Panc1 (cell line): ENCODE measurements at regions not wholly inside any gene's neighbourhood (a gene's known extent, or its start where the extent isn't known, plus 50 kb on each side); places are given as distances from the start of the nearest gene placed in this dataset.

ENCODE experiments used
- ATAC-seq: fragments of 200-7000 bp; cut with Tn5 transposase; 2 replicates; pipeline ENCODE4 v1.9.1; 2020; ENCODE audit warnings: mild to moderate bottlenecking, moderate library complexity
- BruUV-seq: library from RNA; stranded (reverse); fragments of 400-500 nt; replicated peaks from 2 replicates; lab custom pipeline; 2021; lab: Mats Ljungman, UMichigan
- CTCF ChIA-PET: fragments of 300-600 bp; sonication (Branson Sonifier 250); formaldehyde crosslinking; loops from one replicate; lab custom pipeline; 2022; ENCODE audit warnings: antibody characterized with exemption; lab: Charles Lee
- POLR2A ChIA-PET: fragments of 300-600 bp; sonication (Branson Sonifier 250); formaldehyde crosslinking; loops from one replicate; lab custom pipeline; 2022; ENCODE audit warnings: antibody characterized with exemption; lab: Charles Lee
- DNase-seq: peaks from one replicate; pipeline ENCODE4 v3.0.0-alpha.2; 2010; ENCODE audit warnings: low read depth, low spot score
- H3K27ac ChIP-seq: 2 replicates; pipeline ENCODE4 v1.5.1; 2011; ENCODE audit warnings: mild to moderate bottlenecking, low read length, inconsistent platforms
- H3K27me3 ChIP-seq: fragments of 200-500 bp; sonication (Bioruptor generic); 2 replicates; pipeline ENCODE4 v1.6.0; 2014; ENCODE audit warnings: low read length, inconsistent platforms; ENCODE audit not compliant: control insufficient read depth, insufficient read depth
- H3K36me3 ChIP-seq: fragments of 200-500 bp; sonication (Bioruptor generic); 2 replicates; pipeline ENCODE4 v1.5.1; 2014; ENCODE audit warnings: inconsistent platforms, mild to moderate bottlenecking, low read length, moderate library complexity; ENCODE audit not compliant: control insufficient read depth, insufficient read depth
- H3K4me1 ChIP-seq: 2 replicates; pipeline ENCODE4 v1.5.1; 2011; ENCODE audit warnings: inconsistent platforms, mild to moderate bottlenecking, low read length, moderate library complexity; ENCODE audit not compliant: control insufficient read depth, insufficient read depth
- H3K4me3 ChIP-seq, 2 experiments: 2 replicates each; pipeline ENCODE4 v1.5.1; 2011 to 2012; ENCODE audit warnings: low read depth in 2 of 2, low read length in 2 of 2, mild to moderate bottlenecking in 2 of 2, inconsistent platforms in 1 of 2, moderate library complexity in 1 of 2
- H3K9me3 ChIP-seq: fragments of 200-500 bp; sonication (Bioruptor generic); 2 replicates; pipeline ENCODE4 v1.5.1; 2014; ENCODE audit warnings: low read depth, mild to moderate bottlenecking, inconsistent platforms, low read length, moderate library complexity; ENCODE audit not compliant: control insufficient read depth, insufficient read depth
- CTCF ChIP-seq: fragments of 450-650 bp; IDR thresholded peaks from 2 replicates; pipeline ENCODE4 v1.5.1; 2017; ENCODE audit warnings: mild to moderate bottlenecking
- POLR2AphosphoS5 ChIP-seq: IDR thresholded peaks from 2 replicates; pipeline ENCODE4 v1.6.1; 2012; ENCODE audit warnings: mild to moderate bottlenecking, low read depth, low read length, moderate library complexity
- REST ChIP-seq, 2 experiments: IDR thresholded peaks; 2 replicates each; pipeline ENCODE4 v1.6.1; 2011 to 2012; ENCODE audit warnings: low read depth in 2 of 2, control low read depth in 1 of 2, low read length in 1 of 2, mild to moderate bottlenecking in 1 of 2, moderate library complexity in 1 of 2; ENCODE audit not compliant: insufficient read depth in 1 of 2
- SIN3A ChIP-seq: IDR thresholded peaks from 2 replicates; pipeline ENCODE4 v1.6.1; 2012; ENCODE audit warnings: low read depth, mild to moderate bottlenecking, low read length, moderate library complexity, borderline replicate concordance; ENCODE audit not compliant: insufficient read depth
- TCF7L2 ChIP-seq: IDR thresholded peaks from 2 replicates; pipeline ENCODE4 v1.6.1; 2011; ENCODE audit warnings: mild to moderate bottlenecking, low read depth, low read length, inconsistent platforms
- in situ Hi-C: cut with HindIII; loops from 2 replicates; pipeline ENCODE4 v1.10.0; 2016; ENCODE audit warnings: low sequenced_read_pairs, low pct_unique_long_range_greater_than_20kb
- intact Hi-C: fragments of 100-400 bp; cut with micrococcal nuclease; formaldehyde crosslinking; loops from one replicate; pipeline ENCODE4 v1.10.0; 2022; ENCODE audit not compliant: unreplicated experiment

- Histone ChIP-seq H3K36me3 (no peaks in the 10 kb centered on the region), H3K4me3 (no peak overlapping the region), H3K27ac (no peak overlapping the region), H3K4me1 (no peaks in the 10 kb centered on the region), H3K27me3 (no peaks in the 10 kb centered on the region), H3K9me3 (no peaks in the 10 kb centered on the region)
- DNase-seq = no peak
- intact Hi-C loops (no loop called here), in situ Hi-C loops (no loop called here)
- no peak for ATAC-seq
- CTCF ChIA-PET = no interaction called here
- POLR2A ChIA-PET = no interaction called here
- BruUV-seq = no TSS peak
- TF ChIP-seq CTCF (no peak), POLR2AphosphoS5 (no peak), REST (IDR thresholded peaks at IDR 0.05; ENCODE audit: insufficient read depth in 1 of 2, low read depth in 2 of 2, low read length in 1 of 2) (no peak), SIN3A (no peak), TCF7L2 (no peak)
These were observed 1011.1 kb downstream of the PLA2G4A start for GRCh38 chr1:187839873-187840272.

- Histone ChIP-seq H3K9me3 (no peaks in the 10 kb centered on the region), H3K4me1 (no peaks in the 10 kb centered on the region), H3K36me3 (no peaks in the 10 kb centered on the region), H3K27me3 (no peaks in the 10 kb centered on the region), H3K27ac (no peak overlapping the region), H3K4me3 (no peak overlapping the region)
- no peak for DNase-seq
- no TSS peak for BruUV-seq
- ChIA-PET CTCF (no interaction called here), POLR2A (no interaction called here)
- TF ChIP-seq SIN3A = no peak
- no peak for TF ChIP-seq TCF7L2
- no peak for TF ChIP-seq POLR2AphosphoS5
- no peak for TF ChIP-seq CTCF
- TF ChIP-seq REST (IDR thresholded peaks at IDR 0.05; ENCODE audit: insufficient read depth in 1 of 2, low read depth in 2 of 2, low read length in 1 of 2) = no peak
- in situ Hi-C loops = no loop called here
- no peak for ATAC-seq
- intact Hi-C loops = no loop called here
These were observed 1011.8 kb downstream of the PLA2G4A start for GRCh38 chr1:187840557-187840956.
